Right cardiac atrium (tissue), 5 donors: ENCODE measurements at regions not wholly inside any gene's neighbourhood (a gene's known extent, or its start where the extent isn't known, plus 50 kb on each side); places are given as distances from the start of the nearest gene placed in this dataset.

ENCODE experiments used
- ATAC-seq, 2 donors: fragments of 200-7000 bp; cut with Tn5 transposase; one replicate each; pipeline versions ENCODE4 v1.8.0 to v1.9.1; 2020; ENCODE audit warnings: moderate library complexity in 2 of 2, mild to moderate bottlenecking in 1 of 2
- DNase-seq, 3 donors: peaks; one replicate each; pipeline ENCODE4 v3.0.0-alpha.2; 2020
- H3K27ac ChIP-seq: one replicate; pipeline ENCODE4 v1.5.1; 2013; ENCODE audit warnings: mild to moderate bottlenecking, low read length, control low read depth, moderate library complexity
- H3K27me3 ChIP-seq: one replicate; pipeline ENCODE4 v1.6.1; 2013; ENCODE audit not compliant: control insufficient read depth, insufficient read depth
- H3K4me1 ChIP-seq: one replicate; pipeline ENCODE4 v1.6.1; 2013; ENCODE audit warnings: low read length; ENCODE audit not compliant: control insufficient read depth, insufficient read depth
- H3K4me3 ChIP-seq: one replicate; pipeline ENCODE4 v1.5.1; 2013; ENCODE audit warnings: low read length, control low read depth
- H3K9me3 ChIP-seq: one replicate; pipeline ENCODE4 v1.6.1; 2013; ENCODE audit warnings: low read length; ENCODE audit not compliant: control insufficient read depth
- WGBS: extraction: QIAGEN DNeasy Blood & Tissue Kit; methylation state at CpG from one replicate; pipeline ENCODE4 v1.1.7; 2013; 5-methylcytosine and 5-hydroxymethylcytosine counted together
- intact Hi-C, 4 donors: fragments of 100-400 bp; cut with DNase I; formaldehyde crosslinking; loops; one replicate each; pipeline versions ENCODE4 v1.11.0 to v1.14.0; 2022 to 2023
- donor health status: healthy with polysubstance abuse.
- donor health status: DM: no; HTN: yes; CAD: no.
- donor health status: DM: no; HTN: no; CAD: no.
- donor health status: DM: no; HTN: yes; CAD: no; lungs with severe emphysema.
- donor health status: DM: yes; HTN: yes; CAD: no.

DNA sequence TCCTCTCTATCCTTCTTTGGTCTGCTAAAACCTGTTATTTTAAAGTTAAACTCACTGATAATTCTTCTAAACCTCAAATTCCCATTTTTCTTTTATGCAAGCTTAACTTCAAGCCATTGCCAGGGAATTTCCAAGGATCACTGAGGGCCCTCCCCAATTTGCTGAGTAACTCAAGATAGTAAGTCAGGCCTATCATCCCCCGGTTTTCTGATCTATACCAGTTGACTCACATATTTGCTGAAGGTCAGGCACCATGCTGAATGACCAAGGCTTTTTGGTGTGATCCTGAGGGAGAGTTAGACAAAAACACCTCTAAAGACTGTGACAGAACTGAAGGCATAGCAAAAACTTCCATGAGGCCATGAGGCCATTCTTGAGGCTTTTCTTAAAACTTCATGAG lies 1301.9 kb downstream of the PCDH7 start:
- no peak for ATAC-seq
- intact Hi-C loops, result no loop called here
- Histone ChIP-seq H3K4me3 (no peak overlapping the region), H3K9me3 (no peaks in the 10 kb centered on the region), H3K4me1 (no peaks in the 10 kb centered on the region), H3K27ac (no peak overlapping the region), H3K27me3 (no peaks in the 10 kb centered on the region)
- no peak for DNase-seq
- WGBS, result 53% methylated on average over 1 of the region's 1 CpG

DNA sequence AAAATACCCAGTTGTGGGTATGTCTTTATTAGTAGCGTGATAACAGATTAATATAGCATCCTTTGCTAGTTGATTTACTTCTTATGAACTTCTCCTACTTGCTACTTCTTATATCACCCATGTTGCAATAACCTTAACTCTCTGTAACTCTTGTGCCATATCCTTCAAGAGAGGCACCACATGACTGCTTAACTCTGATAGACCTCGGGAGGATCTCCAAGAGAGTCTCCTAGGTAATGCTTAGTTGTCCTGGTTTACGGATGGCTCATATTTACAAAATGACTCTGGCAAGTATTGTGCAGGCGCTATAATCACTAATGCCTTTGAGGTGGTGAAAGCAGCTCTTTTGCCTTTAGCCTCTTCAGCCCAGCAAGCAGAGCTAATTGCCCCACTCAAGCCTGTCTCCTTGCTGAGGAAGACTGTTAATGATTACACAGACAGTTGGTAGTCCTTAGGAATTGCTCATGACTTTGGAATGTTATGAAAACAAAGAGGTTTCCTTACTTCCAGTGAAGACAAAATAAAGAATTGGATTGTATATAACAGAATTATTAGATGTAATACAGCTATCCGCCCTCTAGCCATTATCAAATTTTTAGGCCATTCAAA lies 1305.8 kb downstream of the PCDH7 start:
- Histone ChIP-seq H3K27me3 (no peaks in the 10 kb centered on the region), H3K4me3 (no peak overlapping the region), H3K9me3 (no peaks in the 10 kb centered on the region), H3K4me1 (no peaks in the 10 kb centered on the region), H3K27ac (no peak overlapping the region)
- DNase-seq (no peak), ATAC-seq (no peak)
- 67% methylated on average over 5 of the region's 5 CpGs for WGBS
- intact Hi-C loops, result no loop called here

- no peaks in the 10 kb centered on the region for H3K9me3 ChIP-seq
- no peaks in the 10 kb centered on the region for H3K27me3 ChIP-seq
- no peak overlapping the region for H3K27ac ChIP-seq
- intact Hi-C loops, result no loop called here
- DNase-seq (no peak), ATAC-seq (no peak)
- no peaks in the 10 kb centered on the region for H3K4me1 ChIP-seq
- H3K4me3 ChIP-seq, result no peak overlapping the region
These were observed 1310.2 kb downstream of the PCDH7 start for GRCh38 chr4:32030406-32030805.

- Histone ChIP-seq H3K9me3 (no peaks in the 10 kb centered on the region), H3K27ac (no peak overlapping the region), H3K27me3 (no peaks in the 10 kb centered on the region), H3K4me3 (no peak overlapping the region), H3K4me1 (no peaks in the 10 kb centered on the region)
- WGBS, result 78% methylated on average over 2 of the region's 2 CpGs
- intact Hi-C loops, result no loop called here
- DNase-seq, result no peak
- ATAC-seq, result no peak
These were observed 1310.9 kb downstream of the PCDH7 start for GRCh38 chr4:32031026-32031425.

GRCh38 chr4:32032136-32032672 lies 1312.0 kb downstream of the PCDH7 start:
- H3K27ac ChIP-seq, result no peak overlapping the region
- WGBS, result 86% methylated on average over 5 of the region's 5 CpGs
- intact Hi-C loops, result no loop called here
- H3K4me1 ChIP-seq, result no peaks in the 10 kb centered on the region
- H3K9me3 ChIP-seq, result no peaks in the 10 kb centered on the region
- H3K4me3 ChIP-seq, result no peak overlapping the region
- DNase-seq, result no peak
- no peak for ATAC-seq
- H3K27me3 ChIP-seq, result no peaks in the 10 kb centered on the region

- WGBS, result 83% methylated on average over 1 of the region's 1 CpG
- DNase-seq (no peak), ATAC-seq (no peak)
- H3K9me3 ChIP-seq, result no peaks in the 10 kb centered on the region
- no peak overlapping the region for H3K4me3 ChIP-seq
- intact Hi-C loops, result no loop called here
- no peaks in the 10 kb centered on the region for H3K27me3 ChIP-seq
- no peak overlapping the region for H3K27ac ChIP-seq
- H3K4me1 ChIP-seq, result no peaks in the 10 kb centered on the region
These were observed 1317.2 kb downstream of the PCDH7 start for GRCh38 chr4:32037399-32037798.

GRCh38 chr4:32042486-32043247 lies 1322.5 kb downstream of the PCDH7 start:
- intact Hi-C loops, result no loop called here
- ATAC-seq, result no peak
- no peak for DNase-seq
- WGBS, result 47% methylated on average over 2 of the region's 2 CpGs
- Histone ChIP-seq H3K27me3 (no peaks in the 10 kb centered on the region), H3K4me3 (no peak overlapping the region), H3K4me1 (no peaks in the 10 kb centered on the region), H3K27ac (no peak overlapping the region), H3K9me3 (no peaks in the 10 kb centered on the region)

- no peak overlapping the region for H3K4me3 ChIP-seq
- no peak overlapping the region for H3K27ac ChIP-seq
- DNase-seq, result no peak
- H3K27me3 ChIP-seq, result no peaks in the 10 kb centered on the region
- H3K9me3 ChIP-seq, result no peaks in the 10 kb centered on the region
- intact Hi-C loops, result no loop called here
- H3K4me1 ChIP-seq, result no peaks in the 10 kb centered on the region
- 69% methylated on average over 2 of the region's 2 CpGs for WGBS
- no peak for ATAC-seq
These were observed 1323.1 kb downstream of the PCDH7 start for GRCh38 chr4:32043248-32043633.

GRCh38 chr4:32061916-32062315 lies 1341.7 kb downstream of the PCDH7 start:
- DNase-seq (no peak), ATAC-seq (no peak)
- H3K9me3 ChIP-seq, result no peaks in the 10 kb centered on the region
- no peaks in the 10 kb centered on the region for H3K27me3 ChIP-seq
- no peak overlapping the region for H3K27ac ChIP-seq
- WGBS, result 80% methylated on average over 2 of the region's 2 CpGs
- H3K4me1 ChIP-seq, result no peaks in the 10 kb centered on the region
- intact Hi-C loops, result no loop called here
- no peak overlapping the region for H3K4me3 ChIP-seq

- 39% methylated on average over 2 of the region's 2 CpGs for WGBS
- no peak for DNase-seq
- no peak overlapping the region for H3K4me3 ChIP-seq
- H3K4me1 ChIP-seq, result no peaks in the 10 kb centered on the region
- no peaks in the 10 kb centered on the region for H3K27me3 ChIP-seq
- intact Hi-C loops, result no loop called here
- no peak for ATAC-seq
- H3K9me3 ChIP-seq, result no peaks in the 10 kb centered on the region
- no peak overlapping the region for H3K27ac ChIP-seq
These were observed 1353.4 kb downstream of the PCDH7 start for GRCh38 chr4:32073542-32073941.

GRCh38 chr4:32087211-32087610 lies 1367.0 kb downstream of the PCDH7 start:
- H3K4me1 ChIP-seq, result no peaks in the 10 kb centered on the region
- ATAC-seq, result no peak
- H3K27me3 ChIP-seq, result no peaks in the 10 kb centered on the region
- no peak overlapping the region for H3K27ac ChIP-seq
- intact Hi-C loops, result no loop called here
- no peaks in the 10 kb centered on the region for H3K9me3 ChIP-seq
- H3K4me3 ChIP-seq, result no peak overlapping the region
- no peak for DNase-seq
- 69% methylated on average over 2 of the region's 2 CpGs for WGBS
